HG03432 (cell line): ENCODE measurements at regions not wholly inside any gene's neighbourhood (a gene's known extent, or its start where the extent isn't known, plus 50 kb on each side); places are given as distances from the start of the nearest gene placed in this dataset.
"Not testable (repeated sequence)": the region's sequence is repeated elsewhere in the genome, so short reads cannot be mapped to it uniquely, and the experiment has no call there.

Experiments
- ATAC-seq: cut with Tn5 transposase; IDR thresholded peaks from one replicate; pipeline ENCODE4 v1.9.1; 2021; ENCODE audit warnings: mild to moderate bottlenecking, moderate library complexity; ENCODE audit not compliant: unreplicated experiment

DNA sequence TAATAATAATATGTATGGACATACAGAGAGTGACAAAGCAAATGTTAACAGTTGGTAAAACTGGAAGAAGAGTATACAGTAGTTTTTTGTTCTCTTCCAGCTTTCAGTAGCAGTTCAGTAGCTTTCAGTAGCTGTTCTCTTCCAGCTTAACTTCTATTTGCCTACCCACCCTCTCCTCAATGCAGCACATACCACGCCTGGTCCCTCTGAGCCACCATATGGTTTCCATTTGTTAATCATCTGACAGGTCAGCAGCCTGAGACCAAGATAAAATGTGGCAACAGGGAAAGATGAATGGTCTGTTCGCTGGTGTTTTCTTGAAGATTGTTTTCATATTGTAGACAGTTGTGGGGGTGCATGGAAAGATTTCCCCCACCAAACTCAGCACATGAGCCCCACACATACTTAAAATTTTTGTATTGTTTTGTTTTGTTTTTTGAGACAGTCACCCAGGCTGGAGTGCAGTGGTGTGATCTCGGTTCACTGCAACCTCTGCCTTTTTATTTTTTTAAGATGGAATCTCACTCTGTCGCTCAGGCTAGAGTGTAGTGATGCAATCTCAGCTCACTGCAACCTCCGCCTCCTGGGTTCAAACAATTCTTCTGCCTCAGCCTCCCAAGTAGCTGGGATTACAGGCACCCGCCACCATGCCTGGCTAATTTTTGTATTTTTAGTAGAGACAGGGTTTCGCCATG is 56.8 kb downstream of the ATP6V0E2 start:
- not testable (repeated sequence) for ATAC-seq

DNA sequence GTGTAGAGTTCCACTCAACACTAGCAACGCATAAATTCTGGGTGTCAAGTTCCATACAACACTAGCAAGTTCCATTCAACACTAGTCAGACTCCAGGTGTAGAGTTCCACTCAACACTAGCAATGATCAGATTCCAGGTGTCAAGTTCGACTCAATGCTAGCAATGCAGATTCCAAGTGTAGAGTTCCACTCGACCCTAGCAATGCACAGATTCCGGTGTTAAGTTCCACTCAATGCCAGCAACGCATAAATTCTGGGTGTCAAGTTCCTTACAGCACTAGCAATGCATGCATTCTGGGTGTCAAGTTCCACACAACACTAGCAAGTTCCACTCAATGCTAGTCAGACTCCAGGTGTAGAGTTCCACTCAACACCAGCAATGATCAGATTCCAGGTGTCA is 60.0 kb downstream of the ATP6V0E2 start:
- not testable (repeated sequence) for ATAC-seq

DNA sequence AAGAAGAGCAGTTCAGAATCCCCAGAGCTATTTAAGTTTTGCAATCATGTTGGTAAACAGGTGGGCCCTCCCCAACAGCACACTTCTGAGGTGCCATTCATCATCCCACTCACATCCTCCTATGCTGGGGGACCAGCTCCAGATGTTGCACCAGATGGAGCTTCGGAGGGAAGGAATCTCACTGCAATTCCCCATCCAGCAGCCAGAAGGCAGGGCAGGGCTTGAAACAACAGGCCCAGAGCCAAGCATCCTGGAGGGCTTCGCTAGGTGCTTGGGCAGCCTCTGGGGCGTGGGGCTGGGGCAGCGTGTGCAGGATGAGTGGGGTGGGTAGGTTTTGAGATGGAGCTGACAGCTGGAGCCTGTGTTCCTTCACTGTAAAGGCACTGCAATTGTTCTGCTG is 73.6 kb downstream of the ATP6V0E2 start:
- ATAC-seq, result not testable (repeated sequence)

DNA sequence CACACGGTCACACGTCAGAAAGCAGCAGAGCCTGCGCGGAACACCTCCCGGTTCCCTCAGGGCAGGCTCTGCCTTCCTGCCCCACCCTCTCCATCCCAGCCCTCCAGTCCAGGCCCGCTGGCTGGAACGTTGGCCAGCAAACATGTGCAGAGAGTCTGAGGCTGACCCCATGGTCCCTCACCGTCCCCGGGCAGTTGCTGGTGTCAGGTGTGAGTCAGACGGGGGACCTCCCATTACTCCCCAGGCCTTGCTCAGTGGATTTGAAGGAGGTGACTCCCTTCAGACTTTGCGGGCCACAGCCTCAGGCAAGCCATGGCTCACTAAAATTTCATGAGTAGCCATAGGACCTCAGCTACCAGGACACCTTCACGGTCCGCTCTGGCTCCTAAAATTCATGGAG is 74.7 kb downstream of the ATP6V0E2 start:
- not testable (repeated sequence) for ATAC-seq

DNA sequence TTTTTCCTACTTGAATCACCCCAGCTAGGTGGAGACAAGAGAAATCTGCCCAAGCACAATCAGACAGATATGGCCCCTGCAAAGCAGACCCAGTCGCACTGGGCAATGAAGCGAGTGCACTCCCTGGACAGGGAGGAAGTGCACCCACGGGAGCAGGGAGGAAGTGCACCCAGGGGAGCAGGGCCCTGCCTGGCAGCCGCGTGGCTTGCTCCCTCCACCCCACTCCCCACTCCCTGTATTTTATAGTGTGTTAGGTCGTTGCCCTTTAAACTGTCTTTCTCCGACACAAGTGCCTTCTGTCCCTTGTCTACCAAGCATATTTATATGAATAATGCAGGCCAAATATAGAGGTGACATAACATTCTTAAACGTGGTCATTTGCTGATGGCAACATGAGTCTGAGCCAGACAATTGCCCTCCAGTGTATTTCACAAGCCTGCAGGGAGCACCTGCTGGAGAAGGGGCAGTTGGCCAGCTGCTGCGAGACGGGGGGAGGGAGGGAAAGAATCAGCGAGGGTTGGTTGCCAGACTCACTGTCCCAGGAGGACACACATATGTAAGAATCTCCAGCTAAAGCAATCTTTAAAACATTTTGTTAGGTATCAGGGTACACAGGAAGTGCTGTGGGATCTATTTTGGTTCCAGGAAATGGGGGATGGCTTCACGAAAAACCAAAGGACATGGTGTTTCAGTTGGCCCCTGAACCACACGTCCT is 76.3 kb downstream of the ATP6V0E2 start:
- not testable (repeated sequence) for ATAC-seq

DNA sequence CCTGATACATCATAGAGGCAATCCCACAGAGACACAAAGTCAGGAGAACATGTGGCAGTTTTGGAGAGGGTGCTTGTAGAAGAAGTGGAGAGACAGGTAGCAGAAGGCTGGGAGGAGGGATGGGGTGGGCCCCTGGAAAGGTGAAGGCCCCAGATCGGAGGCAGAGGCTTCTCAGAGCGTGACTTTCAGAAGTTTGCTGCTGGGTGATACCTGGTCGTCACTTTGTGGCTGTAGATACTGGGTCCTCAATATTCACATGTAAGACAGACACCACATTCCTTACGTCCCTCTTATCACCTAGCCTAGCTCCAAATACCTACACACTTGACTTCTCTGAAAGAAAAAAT is 76.8 kb downstream of the ATP6V0E2 start:
- not testable (repeated sequence) for ATAC-seq

DNA sequence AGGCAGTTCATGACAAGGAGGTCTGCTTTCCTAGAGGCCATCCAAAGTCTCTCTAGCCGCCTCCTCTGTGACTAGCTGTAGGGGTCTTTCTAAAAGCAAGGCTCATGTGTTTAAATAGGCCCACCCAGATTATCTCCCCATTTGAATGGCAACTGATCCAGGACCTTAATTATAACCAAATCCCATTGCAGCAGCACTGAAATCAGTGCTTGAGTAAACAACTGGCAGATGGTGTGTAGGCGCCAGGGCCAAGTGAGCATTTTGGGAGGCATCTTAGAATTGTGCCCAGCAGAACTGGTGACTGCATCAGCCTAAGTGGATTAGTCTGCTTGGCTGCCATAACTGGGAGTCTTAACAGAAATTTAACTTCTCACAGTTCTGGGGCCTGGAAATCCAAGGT is 77.8 kb downstream of the ATP6V0E2 start:
- not testable (repeated sequence) for ATAC-seq

DNA sequence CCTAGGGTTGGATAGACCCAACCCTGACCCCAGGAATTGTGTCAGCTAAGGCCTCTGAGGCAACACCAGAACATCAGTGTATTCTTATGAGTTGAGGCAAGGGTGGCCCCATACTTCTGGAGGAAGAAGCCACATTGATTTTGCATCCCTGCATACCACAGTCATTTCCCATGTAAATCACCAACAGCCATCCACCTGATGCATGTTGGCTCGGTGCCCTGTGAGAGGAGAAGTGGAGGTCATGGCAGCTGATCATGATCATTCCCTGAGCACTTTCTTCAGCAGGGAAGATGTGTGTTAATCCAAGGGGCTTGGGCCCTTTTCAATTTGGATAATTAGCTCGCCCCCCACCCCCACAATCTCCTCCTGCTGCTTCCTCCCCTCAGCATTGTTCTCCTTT is 85.1 kb downstream of the ATP6V0E2 start:
- not testable (repeated sequence) for ATAC-seq

DNA sequence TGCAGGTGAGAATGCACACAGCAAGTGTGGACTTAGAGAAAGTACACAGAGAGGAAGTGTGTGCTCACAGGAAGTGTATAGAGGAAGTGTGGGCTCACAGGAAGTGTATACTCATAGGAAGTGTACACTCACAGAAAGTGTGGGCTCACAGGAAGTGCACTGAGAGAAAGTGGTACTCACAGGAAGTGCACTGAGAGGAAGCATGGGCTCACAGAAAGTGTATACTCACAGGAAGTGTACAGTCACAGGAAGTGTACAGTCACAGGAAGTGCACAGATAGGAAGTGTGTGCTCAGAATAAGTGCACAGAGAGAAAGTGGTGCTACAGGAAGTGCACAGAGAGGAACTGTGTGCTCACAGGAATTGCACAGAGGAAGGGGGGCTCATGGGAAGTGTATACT is 87.1 kb downstream of the ATP6V0E2 start:
- not testable (repeated sequence) for ATAC-seq

DNA sequence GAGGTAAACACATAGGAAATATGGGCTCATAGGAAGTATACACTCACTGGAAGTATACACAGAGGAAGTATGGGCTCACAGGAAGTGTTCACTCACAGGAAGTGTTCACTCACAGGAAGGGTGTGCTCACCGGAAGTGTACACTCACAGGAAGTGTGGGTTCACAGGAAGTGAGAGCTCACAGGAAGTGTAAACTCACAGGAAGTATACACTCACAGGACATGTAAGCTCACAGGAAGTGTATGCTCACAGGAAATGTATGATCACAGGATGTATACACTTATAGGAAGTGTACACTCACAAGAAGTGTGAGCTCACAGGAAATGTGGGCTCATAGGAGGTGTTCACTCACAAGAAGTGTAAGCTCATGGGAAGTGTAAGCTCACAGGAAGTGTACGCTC is 88.1 kb downstream of the ATP6V0E2 start:
- ATAC-seq, result not testable (repeated sequence)

DNA sequence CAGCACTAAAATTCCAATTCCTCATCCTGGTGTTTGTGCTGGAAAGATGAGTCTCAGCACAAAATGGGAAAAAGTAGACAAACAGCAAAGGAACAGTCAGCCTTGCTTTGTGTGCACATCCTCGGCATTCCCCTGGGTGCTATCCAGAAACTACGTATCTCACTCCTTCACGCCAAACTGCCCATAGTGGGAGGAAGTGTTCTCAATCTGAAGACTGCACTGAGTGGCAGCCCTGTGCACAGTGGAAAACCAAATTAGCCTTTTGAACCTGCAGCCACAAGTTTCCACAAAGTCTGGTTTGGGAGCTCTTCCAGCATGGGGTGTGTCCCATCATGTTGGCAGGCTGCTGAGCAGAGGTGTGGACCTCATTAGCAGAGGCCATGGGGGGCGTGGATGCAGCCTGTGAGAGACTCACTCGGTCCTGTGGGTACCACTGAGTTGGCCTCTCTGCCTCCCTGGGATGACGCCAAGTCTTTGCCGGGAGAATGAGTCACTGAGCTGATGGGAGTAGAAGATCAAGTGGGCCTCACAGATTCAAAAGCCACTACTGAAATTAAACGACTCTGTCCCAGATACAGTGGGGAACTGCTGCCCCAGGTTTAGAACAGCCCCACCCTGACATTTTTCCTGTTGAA is 89.0 kb downstream of the ATP6V0E2 start:
- ATAC-seq, result not testable (repeated sequence)

DNA sequence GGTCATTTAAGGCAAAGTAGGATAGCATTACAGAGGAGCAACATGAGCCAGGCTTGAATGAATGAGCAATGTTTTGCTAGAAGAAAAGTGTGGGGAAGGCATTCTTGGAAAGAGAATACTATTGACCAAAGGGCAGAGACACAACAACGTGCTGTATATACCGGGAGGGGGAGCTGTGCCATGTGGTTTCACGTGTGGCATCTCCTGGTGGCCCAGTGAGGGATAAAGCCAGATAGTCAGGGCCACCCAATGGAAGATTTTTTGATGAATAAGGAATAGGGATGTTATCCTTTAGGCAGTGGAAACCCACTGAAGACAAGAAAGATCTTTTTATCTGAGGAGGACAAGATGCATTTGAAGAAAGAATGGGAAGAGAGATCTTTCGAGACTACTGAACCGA is 90.2 kb downstream of the ATP6V0E2 start:
- ATAC-seq, result not testable (repeated sequence)

DNA sequence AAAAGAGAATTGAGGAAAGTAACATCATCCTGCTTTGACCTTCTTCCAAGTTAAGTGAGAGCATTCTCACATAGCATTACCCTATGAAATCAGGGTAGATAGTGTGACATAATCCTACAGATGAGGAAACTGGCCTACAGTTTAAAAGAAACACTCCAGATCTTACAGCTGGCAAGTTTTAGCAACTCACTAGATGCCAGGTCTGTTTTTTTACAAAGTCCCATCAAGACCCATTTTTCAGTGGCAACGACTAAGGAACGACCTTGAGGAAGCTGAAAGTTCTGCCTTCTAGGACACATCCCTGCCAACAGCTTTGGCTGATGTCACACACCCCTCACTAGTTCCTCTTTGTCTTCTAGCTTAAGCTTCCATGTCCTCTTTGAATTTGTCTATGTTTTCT is 92.7 kb downstream of the ATP6V0E2 start:
- ATAC-seq, result not testable (repeated sequence)

DNA sequence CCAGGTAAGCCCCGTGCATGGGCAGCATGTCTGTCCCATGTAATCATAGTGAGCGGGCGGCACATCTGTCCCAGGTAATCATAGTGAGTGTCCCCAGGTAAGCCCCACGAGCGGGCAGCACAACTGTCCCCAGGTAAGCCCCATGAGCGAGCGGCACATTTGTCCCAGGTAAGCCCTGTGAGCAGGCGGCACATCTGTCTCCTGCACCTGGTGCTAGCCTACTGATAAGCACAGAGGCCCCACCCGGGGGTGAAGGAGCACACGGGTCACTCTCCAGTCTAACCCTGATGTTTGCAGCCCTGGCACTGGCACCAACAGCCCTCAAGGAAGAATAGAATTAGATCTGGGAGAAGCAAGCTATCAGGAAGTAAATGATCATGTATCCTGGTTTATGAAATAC is 99.2 kb downstream of the ATP6V0E2 start:
- not testable (repeated sequence) for ATAC-seq

DNA sequence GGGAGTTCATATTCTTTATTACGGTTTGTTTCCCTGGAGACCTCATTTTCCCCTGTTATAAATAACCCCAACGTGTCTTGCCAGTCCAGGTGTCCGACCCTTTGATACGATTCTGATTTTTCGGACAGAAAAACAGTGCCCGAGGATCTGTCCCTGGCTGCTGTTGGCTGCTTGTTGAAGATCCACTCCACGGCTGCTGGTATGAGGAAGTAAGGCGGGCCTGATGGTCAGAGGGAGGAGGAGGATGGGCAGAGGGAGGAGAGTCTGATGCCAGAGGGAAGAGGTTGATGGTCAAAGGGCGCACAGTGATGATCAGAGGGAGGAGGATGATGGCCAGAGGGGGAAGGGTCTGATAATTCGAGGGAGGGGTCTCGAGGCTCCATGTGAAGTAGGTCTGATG is 99.9 kb downstream of the ATP6V0E2 start:
- not testable (repeated sequence) for ATAC-seq

DNA sequence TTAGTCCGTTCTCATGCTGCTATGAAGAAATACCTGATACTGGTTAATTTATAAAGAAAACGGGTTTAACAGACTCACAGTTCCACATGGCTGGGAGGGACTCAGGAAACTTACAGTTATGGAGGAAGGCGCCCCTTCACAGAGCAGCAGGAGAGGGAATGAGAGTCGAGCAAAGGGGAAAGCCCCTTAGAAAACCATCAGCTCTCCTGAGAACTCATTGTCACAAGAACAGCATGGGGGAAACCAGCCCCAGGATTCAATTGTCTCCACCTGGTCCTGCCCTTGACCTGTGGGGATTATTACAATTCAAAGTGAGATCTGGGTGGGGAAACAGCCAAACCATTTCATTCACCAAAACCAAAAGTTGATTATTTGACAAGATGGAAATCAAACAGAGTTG is 101.8 kb downstream of the ATP6V0E2 start:
- not testable (repeated sequence) for ATAC-seq

DNA sequence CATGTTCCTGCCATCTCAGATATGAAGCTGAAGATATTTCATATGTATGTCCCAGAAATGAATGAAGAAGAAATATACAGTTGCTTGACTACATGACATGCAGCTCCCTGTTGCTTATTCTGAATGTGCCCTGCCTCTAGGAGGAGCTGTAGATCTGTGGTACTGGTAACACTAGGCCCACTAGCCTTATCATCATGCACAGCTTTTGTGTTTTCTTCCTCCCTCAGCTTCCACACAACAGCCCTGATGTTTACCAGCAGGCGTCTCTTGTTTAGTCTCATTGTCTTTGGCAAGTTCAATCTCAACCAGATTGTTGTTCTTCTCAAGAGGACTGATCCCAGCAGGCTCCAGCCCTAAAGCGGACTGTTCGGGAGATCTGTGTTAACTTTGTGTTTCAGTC is 104.8 kb downstream of the ATP6V0E2 start:
- ATAC-seq, result not testable (repeated sequence)

DNA sequence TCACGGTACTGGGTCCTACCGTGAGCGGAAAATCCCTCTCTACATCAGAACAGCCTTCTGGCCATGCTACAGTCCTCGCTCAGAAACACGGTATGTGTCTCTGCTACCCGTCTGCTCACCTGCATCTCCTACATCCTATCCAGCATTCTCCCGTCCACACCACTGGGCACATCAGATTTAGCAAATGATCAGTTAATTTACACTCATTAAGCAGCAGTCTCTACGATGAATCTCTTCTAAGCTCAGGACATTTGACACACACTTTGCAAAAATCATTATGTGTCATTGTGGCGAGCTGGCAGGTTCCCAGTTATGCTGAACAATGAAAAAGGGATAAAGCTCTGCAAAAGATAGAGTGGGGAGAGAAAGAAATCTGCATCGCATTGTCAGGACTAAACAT is 105.2 kb downstream of the ATP6V0E2 start:
- ATAC-seq, result not testable (repeated sequence)

DNA sequence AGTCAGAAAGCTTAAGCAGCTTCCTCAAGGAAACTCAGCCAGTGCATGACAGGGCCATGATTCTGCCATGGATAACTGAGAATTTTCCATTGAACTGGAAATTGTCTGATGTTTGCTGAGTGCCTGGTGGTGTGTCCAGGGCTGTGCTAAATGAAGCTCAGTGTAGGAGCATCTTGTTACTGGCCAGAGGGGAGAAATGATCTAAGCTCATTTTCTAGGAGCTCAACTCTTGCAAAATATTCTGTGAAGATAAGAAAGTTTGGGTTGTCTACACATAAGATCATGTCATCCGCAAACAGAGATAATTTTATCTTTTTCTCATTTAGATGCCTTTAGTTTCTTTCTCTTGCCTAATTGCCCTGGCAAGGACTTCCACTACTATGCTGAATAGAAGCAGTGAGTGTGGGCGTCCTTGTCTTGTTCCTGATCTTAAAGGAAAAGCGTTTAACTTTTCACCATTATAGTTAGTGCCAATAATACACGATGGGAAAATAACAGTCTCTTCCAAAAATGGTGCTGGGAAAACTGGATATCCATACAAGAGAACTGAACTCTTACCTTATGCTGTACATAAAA is 108.9 kb downstream of the ATP6V0E2 start:
- ATAC-seq, result not testable (repeated sequence)

DNA sequence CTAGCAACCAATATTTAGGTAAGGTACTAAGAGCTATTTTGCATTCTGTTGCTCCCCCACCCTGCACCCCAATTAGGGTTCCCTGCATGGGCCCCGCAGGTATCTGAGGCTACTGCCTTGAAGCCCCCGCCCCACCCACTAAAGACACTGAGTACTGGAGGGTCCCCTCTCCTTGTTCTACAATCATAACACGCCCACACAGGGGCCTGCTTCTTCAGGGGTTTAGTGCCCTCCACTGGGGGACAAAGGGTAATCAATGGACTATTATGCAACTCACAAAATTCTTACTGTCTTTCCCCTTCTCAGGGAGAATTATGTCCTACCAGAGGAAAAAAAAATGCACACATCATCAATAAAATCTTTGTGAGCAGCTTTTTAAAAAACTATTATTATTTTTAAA is 113.1 kb downstream of the ATP6V0E2 start:
- not testable (repeated sequence) for ATAC-seq

DNA sequence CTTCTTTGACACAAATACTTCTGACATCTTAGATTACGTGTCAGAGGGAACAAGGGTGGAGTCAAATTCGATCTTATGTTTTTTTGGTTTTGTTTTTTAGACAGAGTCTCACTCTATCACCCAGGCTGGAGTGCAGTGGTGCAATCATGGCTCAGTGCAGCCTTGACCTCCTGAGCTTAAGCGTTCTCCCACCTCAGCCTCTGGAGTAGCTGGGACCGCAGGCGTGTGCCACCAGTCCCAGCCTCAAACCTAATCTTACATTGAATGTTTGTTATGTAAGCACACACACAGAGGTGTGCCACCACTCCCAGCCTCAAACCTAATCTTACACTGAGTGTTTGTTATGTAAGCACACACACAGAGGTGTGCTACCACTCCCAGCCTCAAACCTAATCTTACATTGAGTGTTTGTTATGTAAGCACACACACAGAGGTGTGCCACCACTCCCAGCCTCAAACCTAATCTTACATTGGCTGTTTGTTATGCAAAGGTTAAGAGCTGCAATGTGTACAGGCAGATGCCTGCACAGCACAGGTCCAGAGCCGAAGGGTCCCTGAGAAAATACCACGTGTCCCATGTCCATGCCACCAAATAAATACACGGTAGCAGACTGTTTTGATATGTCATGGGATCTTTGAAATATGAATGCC is 118.0 kb downstream of the ATP6V0E2 start:
- not testable (repeated sequence) for ATAC-seq
